GM12873 (cell line): ENCODE measurements at regions not wholly inside any gene's neighbourhood (a gene's known extent, or its start where the extent isn't known, plus 50 kb on each side); places are given as distances from the start of the nearest gene placed in this dataset.

Experiments
- CTCF ChIP-seq: IDR thresholded peaks from 2 replicates; pipeline ENCODE4 v1.5.1; 2012; ENCODE audit warnings: low read depth, mild to moderate bottlenecking, moderate library complexity, low read length, control low read depth; ENCODE audit not compliant: insufficient read depth; ENCODE audit errors: missing control alignments

- no peak for TF ChIP-seq CTCF
These were observed 1180.2 kb downstream of the FAM133A start for GRCh38 chrX:94854251-94854650.

- TF ChIP-seq CTCF: no peak
These were observed 1197.6 kb downstream of the FAM133A start for GRCh38 chrX:94871640-94872039.

GRCh38 chrX:94901849-94902248, 1227.8 kb downstream of the FAM133A start:
- no peak for TF ChIP-seq CTCF

GRCh38 chrX:94908171-94908570, 1234.2 kb downstream of the FAM133A start:
- no peak for TF ChIP-seq CTCF

GRCh38 chrX:94908648-94909047, 1234.6 kb downstream of the FAM133A start:
- TF ChIP-seq CTCF: no peak

- no peak for TF ChIP-seq CTCF
These were observed 1240.2 kb downstream of the FAM133A start for GRCh38 chrX:94914235-94914634.

GRCh38 chrX:94932278-94932965, 1258.4 kb downstream of the FAM133A start:
- no peak for TF ChIP-seq CTCF
